CD4-positive, alpha-beta T cell treated with Interleukin-15 for 4 hours (primary cell): ENCODE measurements at regions not wholly inside any gene's neighbourhood (a gene's known extent, or its start where the extent isn't known, plus 50 kb on each side); places are given as distances from the start of the nearest gene placed in this dataset.

Experiments
- DNase-seq: peaks from one replicate; pipeline ENCODE4 v3.0.0-alpha.2; 2020; ENCODE audit warnings: low spot score

GRCh38 chr12:59839514-59839913, 243.7 kb downstream of the SLC16A7 start:
- no peak for DNase-seq

DNA sequence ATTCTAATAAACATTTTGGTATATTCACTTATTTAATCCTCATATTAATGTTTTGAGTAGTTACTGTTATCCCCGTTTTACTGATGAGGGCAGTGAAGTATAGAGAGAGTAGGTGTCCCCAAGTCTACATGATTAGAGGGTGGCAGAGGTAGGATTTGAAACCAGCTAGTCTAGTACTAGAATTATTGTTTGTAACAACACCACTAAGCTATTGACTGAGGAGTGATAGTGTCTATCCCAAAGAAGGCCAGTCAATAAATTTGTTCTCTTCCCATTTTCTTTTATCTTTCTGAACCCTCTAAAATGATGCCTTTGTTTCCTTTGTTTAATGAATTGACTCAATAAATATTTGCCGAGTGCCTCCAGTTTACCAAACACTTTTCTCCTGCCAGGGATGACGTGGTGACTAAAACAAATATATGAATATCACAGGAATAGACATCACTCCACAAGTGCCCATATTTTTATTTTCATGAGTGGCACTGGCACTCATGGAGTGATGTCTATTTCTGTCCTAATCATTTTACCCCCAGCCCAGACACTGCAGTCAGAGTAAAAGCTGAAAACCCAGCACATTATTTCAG, 247.5 kb downstream of the SLC16A7 start:
- DNase-seq: no peak

GRCh38 chr12:59844750-59845149, 248.9 kb downstream of the SLC16A7 start:
- DNase-seq: no peak

DNA sequence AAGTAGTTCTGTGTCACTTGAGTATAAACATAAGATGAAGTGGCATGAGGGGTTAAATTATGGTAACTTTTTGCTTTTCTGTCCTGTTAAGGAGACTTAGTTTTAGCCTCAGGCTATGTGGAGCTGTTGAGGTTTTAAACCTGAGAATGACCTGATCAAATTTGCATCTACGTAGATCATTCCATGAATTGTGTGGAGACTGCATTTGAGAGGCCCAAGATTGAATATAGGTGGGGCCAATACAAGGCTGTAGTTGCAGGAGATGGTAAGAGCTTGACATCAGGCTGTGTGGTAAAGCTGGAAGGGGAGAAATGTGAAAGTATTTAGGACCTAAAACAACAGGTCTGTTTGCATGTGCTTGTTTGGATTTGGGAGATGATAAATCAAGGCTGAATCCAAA, 249.5 kb downstream of the SLC16A7 start:
- no peak for DNase-seq

- no peak for DNase-seq
These were observed 251.3 kb downstream of the SLC16A7 start for GRCh38 chr12:59847127-59847526.

DNA sequence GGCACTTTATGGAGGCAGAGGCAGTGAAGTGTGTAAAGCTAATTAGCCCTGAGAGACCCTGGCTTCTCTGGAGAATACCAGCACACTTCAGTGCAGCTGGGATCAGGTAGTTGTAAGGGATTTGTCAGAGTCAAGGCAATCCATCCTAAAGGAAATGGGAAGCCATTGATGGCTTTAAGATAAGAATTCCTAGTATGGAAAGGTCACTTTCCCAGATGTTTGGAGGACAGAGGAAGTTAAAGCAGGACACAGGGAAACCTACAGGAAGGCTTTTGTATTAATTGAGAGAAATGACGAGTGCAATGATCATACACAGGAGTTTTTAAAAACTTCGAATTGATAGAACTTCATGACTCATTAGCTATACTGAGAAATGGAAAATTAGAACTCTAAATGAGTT, 254.4 kb downstream of the SLC16A7 start:
- DNase-seq: no peak

- DNase-seq: no peak
These were observed 262.8 kb downstream of the SLC16A7 start for GRCh38 chr12:59858508-59859170.

DNA sequence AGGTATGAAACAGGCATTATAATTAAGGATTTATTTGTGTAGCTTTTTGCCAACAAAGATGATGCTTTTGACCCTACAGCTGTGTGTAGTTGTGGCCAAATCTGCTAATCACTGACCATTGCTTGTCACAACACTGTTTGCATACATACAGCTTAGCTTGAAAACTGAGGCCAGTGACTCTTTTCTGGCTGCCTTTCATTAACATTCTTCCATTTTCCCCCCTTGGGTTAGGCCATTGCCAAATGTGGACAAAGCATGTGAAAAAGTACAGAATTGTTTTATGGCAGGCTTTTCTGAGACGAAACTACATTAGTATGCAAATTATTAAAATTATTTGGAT, 263.3 kb downstream of the SLC16A7 start:
- no peak for DNase-seq

GRCh38 chr12:59861635-59862034, 265.8 kb downstream of the SLC16A7 start:
- no peak for DNase-seq

- no peak for DNase-seq
These were observed 271.2 kb downstream of the SLC16A7 start for GRCh38 chr12:59867055-59867454.

GRCh38 chr12:59867689-59868088, 271.9 kb downstream of the SLC16A7 start:
- no peak for DNase-seq

- no peak for DNase-seq
These were observed 275.9 kb downstream of the SLC16A7 start for GRCh38 chr12:59871779-59872178.

DNA sequence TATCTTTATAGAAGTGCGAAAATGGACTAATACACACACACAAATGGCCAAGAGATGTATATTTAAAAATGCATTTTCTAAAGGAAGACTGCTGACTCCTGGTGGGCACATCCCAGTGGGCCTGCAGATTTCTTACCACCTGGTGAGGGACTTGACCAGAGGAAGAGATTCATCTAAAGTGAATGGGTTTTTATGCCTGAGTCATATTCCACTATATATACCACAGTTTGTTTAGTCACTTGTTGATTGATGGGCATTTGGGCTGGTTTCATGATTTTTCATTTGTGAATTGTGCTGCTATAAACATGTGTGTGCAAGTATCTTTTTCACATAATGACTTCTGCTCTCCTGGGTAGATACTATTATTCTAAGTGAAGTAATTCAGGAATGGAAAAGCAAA, 277.3 kb downstream of the SLC16A7 start:
- DNase-seq: no peak

GRCh38 chr12:59874781-59875180, 279.0 kb downstream of the SLC16A7 start:
- DNase-seq: no peak

GRCh38 chr12:59886131-59886733, 290.4 kb downstream of the SLC16A7 start:
- no peak for DNase-seq

GRCh38 chr12:59887178-59887577, 291.3 kb downstream of the SLC16A7 start:
- no peak for DNase-seq

GRCh38 chr12:59890896-59891579, 295.2 kb downstream of the SLC16A7 start:
- DNase-seq: no peak

DNA sequence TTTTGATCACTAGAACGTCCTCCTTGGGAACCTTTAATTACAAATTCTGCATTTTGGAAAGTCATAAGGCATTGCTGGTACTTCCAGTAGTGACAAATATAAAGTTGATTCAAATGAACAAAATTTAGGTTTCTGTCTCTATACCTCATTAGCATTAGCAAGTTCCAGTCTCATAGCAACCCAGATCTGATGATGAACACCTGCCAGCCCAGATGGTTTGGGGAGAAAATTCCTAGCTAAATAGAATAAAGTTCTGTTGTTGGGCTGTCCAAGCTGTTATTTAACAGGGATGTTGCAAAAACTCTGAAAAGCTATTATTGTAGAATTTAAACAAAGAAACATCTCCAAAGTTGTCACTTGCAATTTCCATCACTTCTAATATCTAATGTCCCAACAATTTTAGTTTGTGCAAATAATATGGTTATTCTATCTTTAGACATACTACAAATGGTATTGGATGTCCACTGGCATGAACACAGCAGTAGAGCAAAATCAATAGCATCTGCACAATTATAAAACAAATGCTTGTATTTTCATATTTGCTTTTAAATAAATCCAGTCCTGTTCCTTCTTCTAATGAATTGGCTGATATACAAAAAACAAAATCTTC, 299.4 kb downstream of the SLC16A7 start:
- no peak for DNase-seq

GRCh38 chr12:59904874-59905521, 309.2 kb downstream of the SLC16A7 start:
- no peak for DNase-seq

GRCh38 chr12:59911516-59911915, 315.7 kb downstream of the SLC16A7 start:
- no peak for DNase-seq

GRCh38 chr12:59916988-59917387, 321.2 kb downstream of the SLC16A7 start:
- DNase-seq: no peak

- no peak for DNase-seq
These were observed 331.2 kb downstream of the SLC16A7 start for GRCh38 chr12:59927032-59927431.
